Heart left ventricle (tissue), 16 donors: ENCODE measurements at regions not wholly inside any gene's neighbourhood (a gene's known extent, or its start where the extent isn't known, plus 50 kb on each side); places are given as distances from the start of the nearest gene placed in this dataset.

Experiments used
- ATAC-seq, 4 donors: fragments of 200-7000 bp; cut with Tn5 transposase; one replicate each; pipeline ENCODE4 v1.9.1; 2020 to 2022; ENCODE audit warnings: moderate library complexity in 4 of 4, mild to moderate bottlenecking in 3 of 4, moderate number of reproducible peaks in 1 of 4
- DNase-seq, 5 donors: peaks; one replicate each; pipeline ENCODE4 v3.0.0-alpha.2; 2020
- H3K27ac ChIP-seq, 12 donors: fragments of 200-600 bp; sonication (generic) in 4 of 12; one replicate each; pipeline versions ENCODE4 v1.5.0 to v1.8.0; 2016 to 2022; ENCODE audit warnings: mild to moderate bottlenecking in 2 of 12
- H3K27me3 ChIP-seq, 9 donors: fragments of 200-600 bp; sonication (generic) in 2 of 9; one replicate each; pipeline versions ENCODE4 v1.5.1 to v1.8.0; 2016 to 2022; ENCODE audit warnings: mild to moderate bottlenecking in 3 of 9
- H3K36me3 ChIP-seq, 9 donors: fragments of 200-600 bp; sonication (generic) in 2 of 9; one replicate each; pipeline versions ENCODE4 v1.5.0 to v1.8.0; 2018 to 2022; ENCODE audit warnings: mild to moderate bottlenecking in 2 of 9
- H3K4me1 ChIP-seq, 12 donors: fragments of 200-600 bp; sonication (generic) in 4 of 12; one replicate each; pipeline versions ENCODE4 v1.5.0 to v1.8.0; 2016 to 2022; ENCODE audit warnings: mild to moderate bottlenecking in 3 of 12
- H3K4me3 ChIP-seq, 12 donors: fragments of 200-600 bp; sonication (generic) in 4 of 12; one replicate each; pipeline versions ENCODE4 v1.5.0 to v1.8.0; 2017 to 2022; ENCODE audit warnings: mild to moderate bottlenecking in 9 of 12, moderate library complexity in 4 of 12
- H3K9me3 ChIP-seq, 12 donors: fragments of 200-600 bp; sonication (generic) in 4 of 12; one replicate each; pipeline versions ENCODE4 v1.5.0 to v1.8.0; 2016 to 2022; ENCODE audit warnings: mild to moderate bottlenecking in 1 of 12
- POLR2A ChIP-seq, 2 donors: fragments of 450-650 bp; IDR thresholded peaks; one replicate each; pipeline ENCODE4 v1.6.1; 2017; ENCODE audit warnings: antibody characterized with exemption in 2 of 2, mild to moderate bottlenecking in 2 of 2, moderate library complexity in 2 of 2
- WGBS, 4 donors: extraction: QIAGEN DNeasy Blood & Tissue Kit in 2 of 4; methylation state at CpG; one replicate each; pipeline versions ENCODE4 v1.1.5 to v1.1.7; 2013 to 2018; 5-methylcytosine and 5-hydroxymethylcytosine counted together
- intact Hi-C, 10 donors: fragments of 100-400 bp; cut with DNase I; formaldehyde crosslinking; loops; one replicate each; pipeline versions ENCODE4 v1.11.1 to v1.14.2; 2022
- TF ChIP-seq, protein P1 (sequence below), 12 donors: fragments of 200-600 bp; sonication (generic) in 4 of 12; IDR thresholded peaks; one replicate each; pipeline versions ENCODE4 v1.5.0 to v1.8.0; 2018 to 2022; ENCODE audit warnings: antibody characterized with exemption in 12 of 12, mild to moderate bottlenecking in 5 of 12
- donor health status: ischemic (EF 13 %, LVEDD 7.1; RV severe dilation, severe dysfunction).
- donor health status: healthy with polysubstance abuse.
- donor health status: DM: no; HTN: yes; CAD: no.
- donor health status: DM: no; HTN: no; CAD: no.
- donor health status: ischemic (EF 25% LVEDD 6.9; RV normal size, moderate dysfunction).
- donor health status: ischemic (EF 25% LVEDD 5.7; RV mildly dilated, moderate dysfunction).
- donor health status: healthy.
- donor health status: DM: yes; HTN: yes; CAD: no.
- donor health status: ischemic (EF 35%, LVEDD 5.7; RV mildly dilated, moderate dysfunction).
- donor health status: nonischemic (EF 11% LVEDD 7.7; RV severe dilation, severe dysfunction).
- donor health status: DM: yes; HTN: yes; CAD: no.
- donor health status: PGD.
- donor health status: ischemic (EF 29% LVEDD 5.4; RV normal size, mild dysfunction).
- donor health status: nonischemic (EF 23%, LVEDD 6.1; RV moderate dilation, normal function).

DNA sequence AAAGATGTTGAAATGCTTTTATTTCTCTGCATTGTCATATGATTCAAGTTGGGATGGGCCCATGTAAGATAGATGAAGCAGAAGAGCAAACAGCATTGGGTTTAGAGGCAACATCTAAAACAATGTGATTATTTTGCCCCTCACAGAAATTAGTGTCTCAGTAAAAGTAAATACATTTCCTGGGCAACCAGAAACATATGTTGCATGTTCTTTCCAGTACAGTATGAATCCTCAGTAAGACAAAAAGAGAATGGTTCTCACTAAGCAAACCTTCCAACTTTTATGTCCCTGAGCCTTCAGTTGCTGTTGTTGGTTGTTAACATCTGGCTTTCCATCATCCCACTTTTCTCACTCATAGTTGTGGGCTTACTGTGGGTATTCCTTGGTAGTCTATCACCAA, 222.5 kb upstream of the PRPS1L1 start:
- no peaks in the 10 kb centered on the region for H3K36me3 ChIP-seq
- intact Hi-C loops: no loop called here
- H3K9me3 ChIP-seq: peaks cover 0 to 58% (median 27%) of the 10 kb centered on the region in 12 donors
- TF ChIP-seq, protein P1, sequence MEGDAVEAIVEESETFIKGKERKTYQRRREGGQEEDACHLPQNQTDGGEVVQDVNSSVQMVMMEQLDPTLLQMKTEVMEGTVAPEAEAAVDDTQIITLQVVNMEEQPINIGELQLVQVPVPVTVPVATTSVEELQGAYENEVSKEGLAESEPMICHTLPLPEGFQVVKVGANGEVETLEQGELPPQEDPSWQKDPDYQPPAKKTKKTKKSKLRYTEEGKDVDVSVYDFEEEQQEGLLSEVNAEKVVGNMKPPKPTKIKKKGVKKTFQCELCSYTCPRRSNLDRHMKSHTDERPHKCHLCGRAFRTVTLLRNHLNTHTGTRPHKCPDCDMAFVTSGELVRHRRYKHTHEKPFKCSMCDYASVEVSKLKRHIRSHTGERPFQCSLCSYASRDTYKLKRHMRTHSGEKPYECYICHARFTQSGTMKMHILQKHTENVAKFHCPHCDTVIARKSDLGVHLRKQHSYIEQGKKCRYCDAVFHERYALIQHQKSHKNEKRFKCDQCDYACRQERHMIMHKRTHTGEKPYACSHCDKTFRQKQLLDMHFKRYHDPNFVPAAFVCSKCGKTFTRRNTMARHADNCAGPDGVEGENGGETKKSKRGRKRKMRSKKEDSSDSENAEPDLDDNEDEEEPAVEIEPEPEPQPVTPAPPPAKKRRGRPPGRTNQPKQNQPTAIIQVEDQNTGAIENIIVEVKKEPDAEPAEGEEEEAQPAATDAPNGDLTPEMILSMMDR (IDR thresholded peaks at IDR 0.05): no peak
- TF ChIP-seq POLR2A (IDR thresholded peaks at IDR 0.05): no peak
- no peak for DNase-seq
- H3K27me3 ChIP-seq: no peaks in the 10 kb centered on the region
- no peaks in the 10 kb centered on the region for H3K4me1 ChIP-seq
- H3K4me3 ChIP-seq: no peak overlapping the region
- no peak overlapping the region for H3K27ac ChIP-seq
- no peak for ATAC-seq

DNA sequence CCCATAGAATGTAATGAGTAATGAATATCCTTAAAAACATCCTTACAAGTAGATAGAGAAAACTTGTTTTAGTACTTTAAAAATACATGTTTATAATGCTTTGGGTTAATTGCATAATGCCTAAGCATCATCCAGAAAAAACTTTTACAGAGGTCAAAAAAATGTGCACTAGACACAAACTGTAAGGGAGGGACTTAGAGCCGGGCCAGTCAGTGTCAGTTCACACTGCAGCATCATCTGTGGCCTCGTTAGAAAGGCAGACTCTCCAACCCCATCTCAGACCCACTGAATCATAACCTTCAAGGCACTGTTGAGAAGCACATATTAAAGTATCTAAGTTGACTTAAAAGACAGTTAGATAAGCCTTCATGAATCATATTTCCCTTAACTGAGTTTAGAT, 230.1 kb upstream of the PRPS1L1 start:
- no peak for DNase-seq
- no peak for ATAC-seq
- H3K4me3 ChIP-seq: no peak overlapping the region
- no peak overlapping the region for H3K27ac ChIP-seq
- TF ChIP-seq POLR2A (IDR thresholded peaks at IDR 0.05): no peak
- TF ChIP-seq, protein P1 (IDR thresholded peaks at IDR 0.05): no peak
- 60 to 68% (median 63%) methylated on average over 2 of the region's 2 CpGs for WGBS, 4 donors
- H3K9me3 ChIP-seq: peaks cover 0 to 29% (median 13%) of the 10 kb centered on the region in 12 donors
- H3K27me3 ChIP-seq: no peaks in the 10 kb centered on the region
- H3K4me1 ChIP-seq: no peaks in the 10 kb centered on the region
- intact Hi-C loops: no loop called here
- H3K36me3 ChIP-seq: no peaks in the 10 kb centered on the region

DNA sequence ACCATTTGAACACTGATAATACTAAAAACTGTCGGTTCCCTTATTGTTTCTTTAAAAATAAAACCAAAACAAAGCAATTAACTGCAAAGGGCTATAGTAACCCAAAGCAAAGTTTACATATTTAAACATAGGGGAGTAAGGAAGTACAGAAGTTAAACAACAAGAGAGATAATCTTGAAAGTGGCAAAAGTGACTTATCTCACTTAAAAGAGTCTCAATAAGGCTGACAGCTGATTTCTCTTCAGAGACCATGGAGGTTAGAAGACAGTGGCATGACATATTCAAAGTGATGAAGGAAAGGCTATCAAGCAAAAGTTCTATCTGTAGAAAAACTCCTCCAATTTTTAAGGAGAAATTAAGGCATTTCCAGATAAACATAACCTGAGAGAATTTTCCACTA, 233.5 kb upstream of the HDAC9 start:
- Histone ChIP-seq H3K9me3 (peaks cover 0 to 26% (median 9%) of the 10 kb centered on the region in 12 donors), H3K36me3 (no peaks in the 10 kb centered on the region), H3K4me3 (no peak overlapping the region), H3K27ac (no peak overlapping the region), H3K4me1 (no peaks in the 10 kb centered on the region), H3K27me3 (no peaks in the 10 kb centered on the region)
- 79 to 91% (median 86%) methylated on average over 1 of the region's 1 CpG for WGBS, 4 donors
- intact Hi-C loops: no loop called here
- no peak for DNase-seq
- no peak for ATAC-seq
- TF ChIP-seq, protein P1 (IDR thresholded peaks at IDR 0.05): no peak
- no peak for TF ChIP-seq POLR2A (IDR thresholded peaks at IDR 0.05)

DNA sequence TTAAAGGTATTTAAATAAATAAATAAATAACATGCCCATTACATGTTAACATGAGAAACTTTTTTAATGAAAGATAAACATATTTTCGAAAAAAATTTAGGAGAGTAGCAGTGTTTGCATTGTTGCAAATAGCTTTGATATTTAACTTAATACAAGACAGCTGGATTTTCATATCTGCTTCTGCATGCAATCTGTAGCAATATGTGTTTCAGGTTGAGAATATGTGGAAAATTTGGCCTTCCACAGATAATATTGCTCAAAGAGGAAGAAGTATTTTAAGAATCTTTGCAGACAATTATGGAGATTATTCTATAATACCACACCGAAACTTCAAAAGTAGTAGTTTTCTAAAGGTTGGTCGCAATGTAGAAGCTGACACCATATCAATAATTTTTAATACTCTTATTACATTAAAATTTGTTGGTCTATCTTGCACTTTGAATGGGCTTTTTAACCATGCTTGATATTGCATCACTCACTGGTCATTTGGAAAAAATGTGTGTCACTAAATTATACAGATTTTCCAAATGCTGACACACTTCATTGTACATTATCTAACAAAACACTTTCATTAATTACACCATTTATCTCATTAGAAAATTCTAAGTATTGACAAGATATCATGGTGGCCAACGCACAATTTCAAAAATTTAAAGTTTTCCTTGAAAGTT, 229.8 kb upstream of the HDAC9 start:
- no peak for DNase-seq

More for the DNA sequence above, 229.8 kb upstream of the HDAC9 start:
- Histone ChIP-seq H3K36me3 (no peaks in the 10 kb centered on the region), H3K27me3 (no peaks in the 10 kb centered on the region), H3K4me3 (no peak overlapping the region), H3K4me1 (no peaks in the 10 kb centered on the region), H3K27ac (no peak overlapping the region), H3K9me3 (peaks cover 0 to 26% (median 9%) of the 10 kb centered on the region in 12 donors)
- TF ChIP-seq, protein P1 (IDR thresholded peaks at IDR 0.05): no peak
- no peak for TF ChIP-seq POLR2A (IDR thresholded peaks at IDR 0.05)
- no peak for ATAC-seq
- WGBS, 4 donors: 89 to 94% (median 92%) methylated on average over 4 of the region's 4 CpGs
- intact Hi-C loops: no loop called here
